K562 (cell line): ENCODE measurements at regions not wholly inside any gene's neighbourhood (a gene's known extent, or its start where the extent isn't known, plus 50 kb on each side); places are given as distances from the start of the nearest gene placed in this dataset.
A peak's percentile ranks its signal among the peaks of the same experiment; 100 is the strongest.

ENCODE experiments used
- EP300 ChIP-seq: IDR thresholded peaks from 2 replicates; pipeline ENCODE4 v1.6.1; 2012; ENCODE audit warnings: low read length, improper control_type of control experiment
- HOXB6 ChIP-seq: fragments of 250-450 bp; sonication (Bioruptor Pico); IDR thresholded peaks from 2 replicates; pipeline ENCODE4 v1.5.1; 2022; ENCODE audit warnings: mild to moderate bottlenecking, borderline replicate concordance
- SRSF3 ChIP-seq: fragments of 200-400 bp; formaldehyde crosslinking; IDR thresholded peaks from 2 replicates; pipeline ENCODE4 v1.6.1; 2016; ENCODE audit warnings: mild to moderate bottlenecking, low read length, moderate library complexity; ENCODE audit not compliant: insufficient read depth
- ZBTB17 ChIP-seq: fragments of 450-650 bp; formaldehyde crosslinking; IDR thresholded peaks from 2 replicates; pipeline ENCODE4 v1.4.0; 2020; ENCODE audit warnings: mild to moderate bottlenecking
- ZFP30 ChIP-seq: fragments of 250-450 bp; sonication (Bioruptor Pico); IDR thresholded peaks from 2 replicates; pipeline ENCODE4 v1.8.0; 2022; ENCODE audit warnings: moderate library complexity, mild to moderate bottlenecking, inconsistent platforms, borderline replicate concordance
- ZFX ChIP-seq: sonication (generic); formaldehyde crosslinking; IDR thresholded peaks from 2 replicates; pipeline ENCODE4 v1.8.0; 2022; ENCODE audit warnings: mild to moderate bottlenecking, missing genetic modification reagents, moderate library complexity
- ZNF644 ChIP-seq: fragments of 200-800 bp; sonication (Bioruptor generic); IDR thresholded peaks from 2 replicates; pipeline ENCODE4 v1.6.1; 2016; ENCODE audit warnings: low read depth, missing genetic modification characterization, missing compliant biosample characterization
- ZNF696 ChIP-seq: fragments of 250-450 bp; sonication (Bioruptor Pico); conservative IDR thresholded peaks from 2 replicates; pipeline ENCODE4 v1.4.0; 2020; ENCODE audit warnings: mild to moderate bottlenecking, moderate library complexity
- TF ChIP-seq, protein P1 (sequence below), 2 experiments: fragments of 450-650 bp; formaldehyde crosslinking in 1 of 2; IDR thresholded peaks; 2 replicates each; pipeline versions ENCODE4 v1.4.0 to v1.6.1; 2014 to 2020; ENCODE audit warnings: mild to moderate bottlenecking in 2 of 2, borderline replicate concordance in 1 of 2, low read depth in 1 of 2
- TF ChIP-seq, protein P2 (sequence below): fragments of 250-450 bp; sonication (Bioruptor Pico); IDR thresholded peaks from 2 replicates; pipeline ENCODE4 v1.8.0; 2021; ENCODE audit warnings: moderate library complexity, mild to moderate bottlenecking, inconsistent platforms
- TF ChIP-seq, protein P3 (sequence below): sonication (generic); formaldehyde crosslinking; IDR thresholded peaks from 2 replicates; pipeline ENCODE4 v1.8.0; 2022; ENCODE audit warnings: mild to moderate bottlenecking, missing genetic modification reagents
- TF ChIP-seq, protein P4 (sequence below): fragments of 450-650 bp; IDR thresholded peaks from 2 replicates; pipeline ENCODE4 v1.6.1; 2016
- TF ChIP-seq, protein P5 (sequence below): IDR thresholded peaks from 3 replicates; pipeline ENCODE4 v1.6.1; 2011; ENCODE audit warnings: borderline replicate concordance, mild to moderate bottlenecking, moderate library complexity; ENCODE audit not compliant: insufficient read length; ENCODE audit errors: extremely low read depth

DNA sequence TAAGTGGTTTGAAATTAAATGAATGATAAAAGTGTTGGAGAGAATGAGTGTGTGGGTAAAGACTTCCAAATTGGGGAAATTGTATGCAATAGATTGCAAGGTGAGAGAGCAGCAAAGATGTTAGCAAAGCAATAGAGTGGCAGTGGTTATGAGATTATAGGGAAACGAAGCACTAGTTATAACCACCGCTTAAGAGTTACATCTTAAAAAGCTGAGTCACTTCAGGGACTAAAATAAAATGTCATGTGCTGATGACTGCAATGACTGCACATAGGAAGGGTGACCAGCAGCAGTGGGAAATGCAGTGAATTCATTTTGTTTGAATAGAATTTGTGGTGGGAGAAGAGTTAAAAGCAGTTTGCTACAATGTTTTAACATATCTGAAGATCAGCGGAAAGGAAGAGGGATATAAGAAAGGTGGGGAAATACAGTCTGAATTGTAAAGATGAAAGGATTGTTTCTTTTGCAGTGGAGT is 127.3 kb downstream of the RAP2B start (continued):
- TF ChIP-seq, protein P1, sequence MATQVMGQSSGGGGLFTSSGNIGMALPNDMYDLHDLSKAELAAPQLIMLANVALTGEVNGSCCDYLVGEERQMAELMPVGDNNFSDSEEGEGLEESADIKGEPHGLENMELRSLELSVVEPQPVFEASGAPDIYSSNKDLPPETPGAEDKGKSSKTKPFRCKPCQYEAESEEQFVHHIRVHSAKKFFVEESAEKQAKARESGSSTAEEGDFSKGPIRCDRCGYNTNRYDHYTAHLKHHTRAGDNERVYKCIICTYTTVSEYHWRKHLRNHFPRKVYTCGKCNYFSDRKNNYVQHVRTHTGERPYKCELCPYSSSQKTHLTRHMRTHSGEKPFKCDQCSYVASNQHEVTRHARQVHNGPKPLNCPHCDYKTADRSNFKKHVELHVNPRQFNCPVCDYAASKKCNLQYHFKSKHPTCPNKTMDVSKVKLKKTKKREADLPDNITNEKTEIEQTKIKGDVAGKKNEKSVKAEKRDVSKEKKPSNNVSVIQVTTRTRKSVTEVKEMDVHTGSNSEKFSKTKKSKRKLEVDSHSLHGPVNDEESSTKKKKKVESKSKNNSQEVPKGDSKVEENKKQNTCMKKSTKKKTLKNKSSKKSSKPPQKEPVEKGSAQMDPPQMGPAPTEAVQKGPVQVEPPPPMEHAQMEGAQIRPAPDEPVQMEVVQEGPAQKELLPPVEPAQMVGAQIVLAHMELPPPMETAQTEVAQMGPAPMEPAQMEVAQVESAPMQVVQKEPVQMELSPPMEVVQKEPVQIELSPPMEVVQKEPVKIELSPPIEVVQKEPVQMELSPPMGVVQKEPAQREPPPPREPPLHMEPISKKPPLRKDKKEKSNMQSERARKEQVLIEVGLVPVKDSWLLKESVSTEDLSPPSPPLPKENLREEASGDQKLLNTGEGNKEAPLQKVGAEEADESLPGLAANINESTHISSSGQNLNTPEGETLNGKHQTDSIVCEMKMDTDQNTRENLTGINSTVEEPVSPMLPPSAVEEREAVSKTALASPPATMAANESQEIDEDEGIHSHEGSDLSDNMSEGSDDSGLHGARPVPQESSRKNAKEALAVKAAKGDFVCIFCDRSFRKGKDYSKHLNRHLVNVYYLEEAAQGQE (IDR thresholded peaks at IDR 0.05; ENCODE audit: borderline replicate concordance), result peak; percentile 13; the same call in 1 of the 2 replicates
- TF ChIP-seq, protein P1 (CRISPR knock-in tag; IDR thresholded peaks at IDR 0.05; ENCODE audit: low read depth), result no peak
- TF ChIP-seq, protein P2, sequence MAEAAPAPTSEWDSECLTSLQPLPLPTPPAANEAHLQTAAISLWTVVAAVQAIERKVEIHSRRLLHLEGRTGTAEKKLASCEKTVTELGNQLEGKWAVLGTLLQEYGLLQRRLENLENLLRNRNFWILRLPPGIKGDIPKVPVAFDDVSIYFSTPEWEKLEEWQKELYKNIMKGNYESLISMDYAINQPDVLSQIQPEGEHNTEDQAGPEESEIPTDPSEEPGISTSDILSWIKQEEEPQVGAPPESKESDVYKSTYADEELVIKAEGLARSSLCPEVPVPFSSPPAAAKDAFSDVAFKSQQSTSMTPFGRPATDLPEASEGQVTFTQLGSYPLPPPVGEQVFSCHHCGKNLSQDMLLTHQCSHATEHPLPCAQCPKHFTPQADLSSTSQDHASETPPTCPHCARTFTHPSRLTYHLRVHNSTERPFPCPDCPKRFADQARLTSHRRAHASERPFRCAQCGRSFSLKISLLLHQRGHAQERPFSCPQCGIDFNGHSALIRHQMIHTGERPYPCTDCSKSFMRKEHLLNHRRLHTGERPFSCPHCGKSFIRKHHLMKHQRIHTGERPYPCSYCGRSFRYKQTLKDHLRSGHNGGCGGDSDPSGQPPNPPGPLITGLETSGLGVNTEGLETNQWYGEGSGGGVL (CRISPR knock-in tag), result no peak
- TF ChIP-seq ZFP30 (CRISPR knock-in tag) (no peak), ZNF696 (CRISPR knock-in tag) (no peak), ZBTB17 (no peak), ZFX (CRISPR knock-in tag) (no peak), HOXB6 (CRISPR knock-in tag) (no peak), EP300 (peak; percentile 68), SRSF3 (no peak), ZNF644 (tag) (no peak)
- TF ChIP-seq, protein P3, sequence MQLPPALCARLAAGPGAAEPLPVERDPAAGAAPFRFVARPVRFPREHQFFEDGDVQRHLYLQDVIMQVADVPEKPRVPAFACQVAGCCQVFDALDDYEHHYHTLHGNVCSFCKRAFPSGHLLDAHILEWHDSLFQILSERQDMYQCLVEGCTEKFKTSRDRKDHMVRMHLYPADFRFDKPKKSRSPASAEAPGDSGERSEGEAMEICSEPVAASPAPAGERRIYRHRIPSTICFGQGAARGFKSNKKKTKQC (CRISPR knock-in tag), result no peak
- TF ChIP-seq, protein P4, sequence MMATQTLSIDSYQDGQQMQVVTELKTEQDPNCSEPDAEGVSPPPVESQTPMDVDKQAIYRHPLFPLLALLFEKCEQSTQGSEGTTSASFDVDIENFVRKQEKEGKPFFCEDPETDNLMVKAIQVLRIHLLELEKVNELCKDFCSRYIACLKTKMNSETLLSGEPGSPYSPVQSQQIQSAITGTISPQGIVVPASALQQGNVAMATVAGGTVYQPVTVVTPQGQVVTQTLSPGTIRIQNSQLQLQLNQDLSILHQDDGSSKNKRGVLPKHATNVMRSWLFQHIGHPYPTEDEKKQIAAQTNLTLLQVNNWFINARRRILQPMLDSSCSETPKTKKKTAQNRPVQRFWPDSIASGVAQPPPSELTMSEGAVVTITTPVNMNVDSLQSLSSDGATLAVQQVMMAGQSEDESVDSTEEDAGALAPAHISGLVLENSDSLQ, result peak; percentile 61
- TF ChIP-seq, protein P5, sequence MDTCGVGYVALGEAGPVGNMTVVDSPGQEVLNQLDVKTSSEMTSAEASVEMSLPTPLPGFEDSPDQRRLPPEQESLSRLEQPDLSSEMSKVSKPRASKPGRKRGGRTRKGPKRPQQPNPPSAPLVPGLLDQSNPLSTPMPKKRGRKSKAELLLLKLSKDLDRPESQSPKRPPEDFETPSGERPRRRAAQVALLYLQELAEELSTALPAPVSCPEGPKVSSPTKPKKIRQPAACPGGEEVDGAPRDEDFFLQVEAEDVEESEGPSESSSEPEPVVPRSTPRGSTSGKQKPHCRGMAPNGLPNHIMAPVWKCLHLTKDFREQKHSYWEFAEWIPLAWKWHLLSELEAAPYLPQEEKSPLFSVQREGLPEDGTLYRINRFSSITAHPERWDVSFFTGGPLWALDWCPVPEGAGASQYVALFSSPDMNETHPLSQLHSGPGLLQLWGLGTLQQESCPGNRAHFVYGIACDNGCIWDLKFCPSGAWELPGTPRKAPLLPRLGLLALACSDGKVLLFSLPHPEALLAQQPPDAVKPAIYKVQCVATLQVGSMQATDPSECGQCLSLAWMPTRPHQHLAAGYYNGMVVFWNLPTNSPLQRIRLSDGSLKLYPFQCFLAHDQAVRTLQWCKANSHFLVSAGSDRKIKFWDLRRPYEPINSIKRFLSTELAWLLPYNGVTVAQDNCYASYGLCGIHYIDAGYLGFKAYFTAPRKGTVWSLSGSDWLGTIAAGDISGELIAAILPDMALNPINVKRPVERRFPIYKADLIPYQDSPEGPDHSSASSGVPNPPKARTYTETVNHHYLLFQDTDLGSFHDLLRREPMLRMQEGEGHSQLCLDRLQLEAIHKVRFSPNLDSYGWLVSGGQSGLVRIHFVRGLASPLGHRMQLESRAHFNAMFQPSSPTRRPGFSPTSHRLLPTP, result no peak
